ENCODE measurements at regions not wholly inside any gene's neighbourhood (a gene's known extent, or its start where the extent isn't known, plus 50 kb on each side); places are given as distances from the start of the nearest gene placed in this dataset.

- TF ChIP-seq, protein P1, sequence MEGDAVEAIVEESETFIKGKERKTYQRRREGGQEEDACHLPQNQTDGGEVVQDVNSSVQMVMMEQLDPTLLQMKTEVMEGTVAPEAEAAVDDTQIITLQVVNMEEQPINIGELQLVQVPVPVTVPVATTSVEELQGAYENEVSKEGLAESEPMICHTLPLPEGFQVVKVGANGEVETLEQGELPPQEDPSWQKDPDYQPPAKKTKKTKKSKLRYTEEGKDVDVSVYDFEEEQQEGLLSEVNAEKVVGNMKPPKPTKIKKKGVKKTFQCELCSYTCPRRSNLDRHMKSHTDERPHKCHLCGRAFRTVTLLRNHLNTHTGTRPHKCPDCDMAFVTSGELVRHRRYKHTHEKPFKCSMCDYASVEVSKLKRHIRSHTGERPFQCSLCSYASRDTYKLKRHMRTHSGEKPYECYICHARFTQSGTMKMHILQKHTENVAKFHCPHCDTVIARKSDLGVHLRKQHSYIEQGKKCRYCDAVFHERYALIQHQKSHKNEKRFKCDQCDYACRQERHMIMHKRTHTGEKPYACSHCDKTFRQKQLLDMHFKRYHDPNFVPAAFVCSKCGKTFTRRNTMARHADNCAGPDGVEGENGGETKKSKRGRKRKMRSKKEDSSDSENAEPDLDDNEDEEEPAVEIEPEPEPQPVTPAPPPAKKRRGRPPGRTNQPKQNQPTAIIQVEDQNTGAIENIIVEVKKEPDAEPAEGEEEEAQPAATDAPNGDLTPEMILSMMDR (IDR thresholded peaks at IDR 0.05; ENCODE audit: insufficient read depth, low read depth, low read length) = no peak
- peak; percentile 14 for DNase-seq (ENCODE audit: low read depth)
- no peak overlapping the region for H3K4me3 ChIP-seq (ENCODE audit: low read depth, low read length)
These were observed 304.7 kb upstream of the CLINT1 start for GRCh38 chr5:158163451-158164295.

DNA sequence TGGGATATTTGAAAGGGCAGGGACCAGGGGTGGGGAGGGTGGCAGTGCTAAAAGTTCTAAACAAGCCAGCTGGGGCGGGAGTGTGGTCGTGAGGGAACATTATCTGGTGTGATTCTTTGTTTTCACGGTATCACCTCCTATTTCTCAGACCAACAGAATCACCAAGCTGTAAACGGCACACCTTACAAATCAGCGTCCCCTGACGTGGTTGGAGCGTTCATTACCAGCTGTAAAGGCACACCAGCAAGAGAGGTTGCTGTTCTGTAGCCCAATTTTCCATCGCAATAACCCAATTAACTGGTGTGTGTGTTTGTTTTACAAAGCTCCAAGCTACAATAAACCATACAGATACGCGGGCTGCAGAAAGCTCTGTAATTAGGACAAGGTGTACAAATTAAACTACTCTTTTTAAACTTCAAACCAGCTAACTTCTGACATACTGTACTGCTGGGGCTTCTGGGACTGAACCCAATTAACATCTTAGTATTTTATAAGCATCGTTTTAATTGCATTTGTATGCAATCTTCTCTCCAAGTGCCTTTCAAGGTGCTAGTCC, 303.6 kb upstream of the CLINT1 start:
- DNase-seq (ENCODE audit: low read depth) = no peak

GRCh38 chr5:158162026-158162425, 303.1 kb upstream of the CLINT1 start:
- DNase-seq (ENCODE audit: low read depth) = no peak
- H3K4me3 ChIP-seq (ENCODE audit: low read depth, low read length) = no peak overlapping the region
- TF ChIP-seq, protein P1 (IDR thresholded peaks at IDR 0.05; ENCODE audit: insufficient read depth, low read depth, low read length) = no peak

More for the DNA sequence above, 303.6 kb upstream of the CLINT1 start:
- TF ChIP-seq, protein P1 (IDR thresholded peaks at IDR 0.05; ENCODE audit: insufficient read depth, low read depth, low read length) = no peak
- H3K4me3 ChIP-seq (ENCODE audit: low read depth, low read length) = no peak overlapping the region

DNA sequence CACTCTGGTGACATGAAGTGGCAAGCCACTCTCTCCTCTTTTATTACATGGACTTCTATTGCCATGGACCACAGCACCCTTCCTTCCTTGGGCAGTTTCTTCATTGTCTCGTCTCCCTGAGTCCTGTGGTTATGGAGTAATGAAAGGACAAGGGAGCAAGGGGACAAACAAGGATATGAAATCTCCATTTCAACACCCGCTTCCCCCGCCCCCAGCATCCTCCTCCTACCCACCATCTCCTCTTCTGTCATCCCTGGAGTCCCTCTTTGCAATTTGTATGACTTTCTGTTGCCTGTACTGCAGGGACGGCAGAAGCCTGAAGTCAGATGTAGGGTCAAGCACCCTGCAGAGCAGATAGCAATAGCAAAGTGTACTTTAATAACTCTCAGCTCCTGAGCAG, 300.7 kb upstream of the CLINT1 start:
- no peak for DNase-seq (ENCODE audit: low read depth)
- no peak overlapping the region for H3K4me3 ChIP-seq (ENCODE audit: low read depth, low read length)
- TF ChIP-seq, protein P1 (IDR thresholded peaks at IDR 0.05; ENCODE audit: insufficient read depth, low read depth, low read length) = no peak

- no peak for DNase-seq (ENCODE audit: low read depth)
- TF ChIP-seq, protein P1 (IDR thresholded peaks at IDR 0.05; ENCODE audit: insufficient read depth, low read depth, low read length) = no peak
- no peak overlapping the region for H3K4me3 ChIP-seq (ENCODE audit: low read depth, low read length)
These were observed 297.0 kb upstream of the CLINT1 start for GRCh38 chr5:158155811-158156505.

GRCh38 chr5:158155067-158155466, 296.1 kb upstream of the CLINT1 start:
- TF ChIP-seq, protein P1 (IDR thresholded peaks at IDR 0.05; ENCODE audit: insufficient read depth, low read depth, low read length) = no peak
- H3K4me3 ChIP-seq (ENCODE audit: low read depth, low read length) = no peak overlapping the region
- no peak for DNase-seq (ENCODE audit: low read depth)
